Spleen (tissue), 3 donors: ENCODE measurements at regions not wholly inside any gene's neighbourhood (a gene's known extent, or its start where the extent isn't known, plus 50 kb on each side); places are given as distances from the start of the nearest gene placed in this dataset.

Experiments
- POLR2A ChIP-seq, 3 donors: fragments of 450-650 bp; IDR thresholded peaks; one replicate each; pipeline ENCODE4 v1.5.1; 2017; ENCODE audit warnings: antibody characterized with exemption in 3 of 3, mild to moderate bottlenecking in 1 of 3
- POLR2AphosphoS5 ChIP-seq, 3 donors: sonication (generic); formaldehyde crosslinking; IDR thresholded peaks; one replicate each; pipeline ENCODE4 v1.5.1; 2017; ENCODE audit warnings: antibody characterized with exemption in 3 of 3

DNA sequence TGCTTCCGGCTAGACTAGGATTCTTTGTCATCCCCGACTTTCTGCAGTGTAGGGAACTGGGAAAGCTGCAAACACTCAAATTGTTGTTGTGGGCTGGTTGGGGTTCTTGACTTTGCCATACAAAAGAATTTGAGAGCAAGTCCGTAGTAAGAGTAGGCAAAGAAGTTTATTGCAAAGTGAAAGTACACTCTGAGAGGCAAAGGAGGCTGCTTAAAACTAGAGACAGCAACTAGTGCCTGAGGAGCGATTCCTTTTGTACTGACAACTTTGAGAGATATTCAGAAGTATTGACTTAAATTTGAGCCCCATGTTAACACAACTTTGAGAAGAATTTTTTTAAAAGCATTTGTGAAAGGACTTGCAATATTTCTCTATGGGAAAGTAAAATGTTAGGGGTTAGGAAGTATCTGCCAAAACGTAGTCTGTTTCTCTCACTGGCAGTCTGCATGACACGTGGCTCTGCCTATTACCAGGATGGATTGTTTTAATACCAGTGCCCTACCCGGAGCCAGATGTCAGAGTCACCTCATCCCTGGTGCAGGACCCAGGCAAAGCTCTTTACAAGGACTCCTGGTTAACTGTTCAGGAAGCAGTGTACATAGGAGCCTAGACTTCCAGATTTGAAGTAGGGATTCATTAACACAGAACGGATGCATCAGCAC is 85.0 kb upstream of the CLPB start:
- TF ChIP-seq POLR2AphosphoS5 (IDR thresholded peaks at IDR 0.05): no peak
- TF ChIP-seq POLR2A (IDR thresholded peaks at IDR 0.05): no peak
